ENCODE measurements at regions not wholly inside any gene's neighbourhood (a gene's known extent, or its start where the extent isn't known, plus 50 kb on each side); places are given as distances from the start of the nearest gene placed in this dataset.

DNA sequence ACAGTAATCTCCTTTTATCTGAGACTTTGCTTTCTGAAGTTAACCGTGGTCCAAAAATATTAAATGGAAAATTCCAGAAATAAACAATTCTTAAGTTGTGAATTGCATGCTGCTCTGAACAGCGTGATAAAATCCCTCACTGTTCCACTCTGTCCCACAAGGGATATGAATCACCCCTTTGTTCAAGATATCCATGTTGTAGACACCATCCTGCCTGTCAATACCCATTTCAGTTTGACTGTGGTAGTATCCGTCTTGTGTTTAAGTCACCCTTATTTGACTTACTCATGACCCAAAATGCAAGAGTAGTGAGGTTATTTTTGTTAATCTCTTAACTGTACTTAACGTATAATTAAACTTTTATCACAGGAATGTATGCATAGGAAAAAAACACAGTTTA is 435.0 kb downstream of the SHQ1 start:
- no peak overlapping the region for H4K5ac ChIP-seq (ENCODE audit: low read length)
- no CpG with 5 or more reads among the region's 4 CpGs for WGBS (ENCODE audit: extremely low coverage, insufficient coverage, low lambda C conversion rate)
- no peak overlapping the region for H3K4ac ChIP-seq (ENCODE audit: low read depth, low read length)
- no peak for DNase-seq
- H3K4me3 ChIP-seq (ENCODE audit: low read length) = no peak overlapping the region
- H3K18ac ChIP-seq (ENCODE audit: low read length) = no peak overlapping the region
- H4K8ac ChIP-seq (ENCODE audit: low read depth, low read length) = no peak overlapping the region
- H3K36me3 ChIP-seq (ENCODE audit: control insufficient read depth, insufficient read depth, low read length) = no peaks in the 10 kb centered on the region
- H2BK120ac ChIP-seq (ENCODE audit: low read depth, low read length) = no peak overlapping the region
- H2AK5ac ChIP-seq (ENCODE audit: low read length) = no peak overlapping the region
- peaks cover 76% of the 10 kb centered on the region for H3K79me2 ChIP-seq (ENCODE audit: control insufficient read depth, insufficient read depth, low read length)
- H3K56ac ChIP-seq (ENCODE audit: low read length) = no peak overlapping the region
- H3K23ac ChIP-seq (ENCODE audit: low read length) = no peak overlapping the region
- H3K4me2 ChIP-seq (ENCODE audit: low read length) = no peak overlapping the region
- H2BK5ac ChIP-seq (ENCODE audit: low read length) = no peak overlapping the region
- no peaks in the 10 kb centered on the region for H3K27me3 ChIP-seq (ENCODE audit: insufficient read depth, low read length, poor library complexity)
- no peak overlapping the region for H3K27ac ChIP-seq (ENCODE audit: low read depth, low read length)
- peaks cover 11% of the 10 kb centered on the region for H3K79me1 ChIP-seq (ENCODE audit: low read length)
- no peak overlapping the region for H2BK15ac ChIP-seq (replicated peaks; ENCODE audit: low read depth)
- H3K9ac ChIP-seq (ENCODE audit: low read length) = no peak overlapping the region
- no peaks in the 10 kb centered on the region for H3K4me1 ChIP-seq (ENCODE audit: control insufficient read depth, low read depth, low read length)

GRCh38 chr3:72412340-72412956 is 435.8 kb downstream of the SHQ1 start:
- H4K5ac ChIP-seq (ENCODE audit: low read length) = no peak overlapping the region
- no peak overlapping the region for H2BK15ac ChIP-seq (replicated peaks; ENCODE audit: low read depth)
- peaks cover 3% of the 10 kb centered on the region for H3K4me1 ChIP-seq (ENCODE audit: control insufficient read depth, low read depth, low read length)
- no peak overlapping the region for H3K4ac ChIP-seq (ENCODE audit: low read depth, low read length)
- H3K27me3 ChIP-seq (ENCODE audit: insufficient read depth, low read length, poor library complexity) = no peaks in the 10 kb centered on the region
- H3K79me2 ChIP-seq (ENCODE audit: control insufficient read depth, insufficient read depth, low read length) = peaks cover 75% of the 10 kb centered on the region
- H2BK5ac ChIP-seq (ENCODE audit: low read length) = no peak overlapping the region
- no peak overlapping the region for H3K27ac ChIP-seq (ENCODE audit: low read depth, low read length)
- H2AK5ac ChIP-seq (ENCODE audit: low read length) = no peak overlapping the region
- no peak overlapping the region for H3K56ac ChIP-seq (ENCODE audit: low read length)
- no peak overlapping the region for H4K8ac ChIP-seq (ENCODE audit: low read depth, low read length)
- no CpG with 5 or more reads among the region's 5 CpGs for WGBS (ENCODE audit: extremely low coverage, insufficient coverage, low lambda C conversion rate)
- H2BK120ac ChIP-seq (ENCODE audit: low read depth, low read length) = no peak overlapping the region
- no peak overlapping the region for H3K4me3 ChIP-seq (ENCODE audit: low read length)
- peaks cover 14% of the 10 kb centered on the region for H3K79me1 ChIP-seq (ENCODE audit: low read length)
- no peak overlapping the region for H3K18ac ChIP-seq (ENCODE audit: low read length)
- no peaks in the 10 kb centered on the region for H3K36me3 ChIP-seq (ENCODE audit: control insufficient read depth, insufficient read depth, low read length)
- H3K23ac ChIP-seq (ENCODE audit: low read length) = no peak overlapping the region
- no peak for DNase-seq
- H3K9ac ChIP-seq (ENCODE audit: low read length) = no peak overlapping the region
- H3K4me2 ChIP-seq (ENCODE audit: low read length) = no peak overlapping the region

DNA sequence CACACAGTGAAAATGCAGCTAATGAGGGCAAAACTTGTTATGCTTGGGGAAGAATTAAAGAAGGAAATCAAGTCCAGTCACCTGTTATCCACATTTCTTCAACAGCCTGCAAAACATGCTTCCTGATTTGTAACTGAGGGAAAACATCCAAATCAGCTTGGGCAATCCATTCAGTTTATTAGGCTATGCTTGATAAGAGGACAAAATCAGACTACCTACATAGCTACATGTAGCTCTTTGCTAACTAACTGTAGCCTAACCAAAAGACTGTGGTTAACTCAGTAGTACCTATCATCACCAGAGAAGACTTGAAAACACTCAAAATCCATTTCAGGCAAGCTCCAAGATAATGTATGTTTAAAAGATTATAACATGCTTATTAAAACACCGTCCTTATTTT is 436.4 kb downstream of the SHQ1 start:
- Histone ChIP-seq H3K4me2 (ENCODE audit: low read length) (no peak overlapping the region), H3K4me1 (ENCODE audit: control insufficient read depth, low read depth, low read length) (peaks cover 3% of the 10 kb centered on the region), H2BK120ac (ENCODE audit: low read depth, low read length) (no peak overlapping the region), H3K18ac (ENCODE audit: low read length) (no peak overlapping the region), H3K27ac (ENCODE audit: low read depth, low read length) (no peak overlapping the region), H3K79me2 (ENCODE audit: control insufficient read depth, insufficient read depth, low read length) (peaks cover 80% of the 10 kb centered on the region), H2BK5ac (ENCODE audit: low read length) (no peak overlapping the region), H3K79me1 (ENCODE audit: low read length) (peaks cover 14% of the 10 kb centered on the region), H3K27me3 (ENCODE audit: insufficient read depth, low read length, poor library complexity) (no peaks in the 10 kb centered on the region), H2AK5ac (ENCODE audit: low read length) (no peak overlapping the region), H3K56ac (ENCODE audit: low read length) (no peak overlapping the region), H3K36me3 (ENCODE audit: control insufficient read depth, insufficient read depth, low read length) (no peaks in the 10 kb centered on the region), H3K9ac (ENCODE audit: low read length) (no peak overlapping the region), H3K4me3 (ENCODE audit: low read length) (no peak overlapping the region), H3K23ac (ENCODE audit: low read length) (no peak overlapping the region), H4K8ac (ENCODE audit: low read depth, low read length) (no peak overlapping the region), H2BK15ac (replicated peaks; ENCODE audit: low read depth) (no peak overlapping the region), H4K5ac (ENCODE audit: low read length) (no peak overlapping the region), H3K4ac (ENCODE audit: low read depth, low read length) (no peak overlapping the region)
- DNase-seq = no peak
- no CpG with 5 or more reads among the region's 1 CpG for WGBS (ENCODE audit: extremely low coverage, insufficient coverage, low lambda C conversion rate)

DNA sequence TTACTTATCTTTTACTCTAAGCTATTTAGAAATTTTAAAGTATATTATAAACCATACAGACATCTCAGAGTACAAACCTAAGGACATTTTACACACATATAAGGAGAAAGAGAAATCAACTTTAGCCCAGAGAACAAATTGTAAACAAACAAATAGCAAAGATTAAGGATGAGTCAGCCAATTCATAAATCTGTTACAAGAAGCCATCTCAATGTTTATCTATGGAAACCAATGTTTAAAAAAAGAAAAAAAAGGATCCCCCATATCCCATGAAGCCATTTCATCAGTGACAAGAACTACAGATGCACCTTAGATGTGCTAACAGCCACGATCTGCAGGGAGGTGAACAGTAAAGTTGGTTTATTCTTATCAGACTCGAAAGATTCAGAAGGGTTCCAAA is 437.1 kb downstream of the SHQ1 start:
- no peak overlapping the region for H3K23ac ChIP-seq (ENCODE audit: low read length)
- no peak overlapping the region for H2BK120ac ChIP-seq (ENCODE audit: low read depth, low read length)
- DNase-seq = no peak
- H3K27me3 ChIP-seq (ENCODE audit: insufficient read depth, low read length, poor library complexity) = no peaks in the 10 kb centered on the region
- peaks cover 80% of the 10 kb centered on the region for H3K79me2 ChIP-seq (ENCODE audit: control insufficient read depth, insufficient read depth, low read length)
- no CpG with 5 or more reads among the region's 2 CpGs for WGBS (ENCODE audit: extremely low coverage, insufficient coverage, low lambda C conversion rate)
- H3K4me2 ChIP-seq (ENCODE audit: low read length) = no peak overlapping the region
- H3K4me1 ChIP-seq (ENCODE audit: control insufficient read depth, low read depth, low read length) = peaks cover 7% of the 10 kb centered on the region
- no peak overlapping the region for H4K8ac ChIP-seq (ENCODE audit: low read depth, low read length)
- H3K4me3 ChIP-seq (ENCODE audit: low read length) = no peak overlapping the region
- no peak overlapping the region for H3K4ac ChIP-seq (ENCODE audit: low read depth, low read length)
- H3K9ac ChIP-seq (ENCODE audit: low read length) = no peak overlapping the region
- no peak overlapping the region for H3K27ac ChIP-seq (ENCODE audit: low read depth, low read length)
- no peak overlapping the region for H3K18ac ChIP-seq (ENCODE audit: low read length)
- H2BK15ac ChIP-seq (replicated peaks; ENCODE audit: low read depth) = no peak overlapping the region
- H3K79me1 ChIP-seq (ENCODE audit: low read length) = peaks cover 15% of the 10 kb centered on the region
- H3K36me3 ChIP-seq (ENCODE audit: control insufficient read depth, insufficient read depth, low read length) = no peaks in the 10 kb centered on the region
- no peak overlapping the region for H4K5ac ChIP-seq (ENCODE audit: low read length)
- H2AK5ac ChIP-seq (ENCODE audit: low read length) = no peak overlapping the region
- H3K56ac ChIP-seq (ENCODE audit: low read length) = no peak overlapping the region
- H2BK5ac ChIP-seq (ENCODE audit: low read length) = no peak overlapping the region

GRCh38 chr3:72408983-72409779 is 439.1 kb downstream of the SHQ1 start:
- H2AK5ac ChIP-seq (ENCODE audit: low read length) = no peak overlapping the region

More at GRCh38 chr3:72408983-72409779, 439.1 kb downstream of the SHQ1 start:
- H3K27me3 ChIP-seq (ENCODE audit: insufficient read depth, low read length, poor library complexity) = no peaks in the 10 kb centered on the region
- no CpG with 5 or more reads among the region's 5 CpGs for WGBS (ENCODE audit: extremely low coverage, insufficient coverage, low lambda C conversion rate)
- no peak overlapping the region for H4K5ac ChIP-seq (ENCODE audit: low read length)
- H3K4me1 ChIP-seq (ENCODE audit: control insufficient read depth, low read depth, low read length) = peaks cover 13% of the 10 kb centered on the region
- no peaks in the 10 kb centered on the region for H3K36me3 ChIP-seq (ENCODE audit: control insufficient read depth, insufficient read depth, low read length)
- no peak overlapping the region for H3K4me3 ChIP-seq (ENCODE audit: low read length)
- H3K4me2 ChIP-seq (ENCODE audit: low read length) = no peak overlapping the region
- H3K79me2 ChIP-seq (ENCODE audit: control insufficient read depth, insufficient read depth, low read length) = peaks cover 83% of the 10 kb centered on the region
- H2BK120ac ChIP-seq (ENCODE audit: low read depth, low read length) = no peak overlapping the region
- no peak overlapping the region for H3K27ac ChIP-seq (ENCODE audit: low read depth, low read length)
- H3K23ac ChIP-seq (ENCODE audit: low read length) = no peak overlapping the region
- no peak for DNase-seq
- no peak overlapping the region for H3K56ac ChIP-seq (ENCODE audit: low read length)
- no peak overlapping the region for H4K8ac ChIP-seq (ENCODE audit: low read depth, low read length)
- H3K79me1 ChIP-seq (ENCODE audit: low read length) = peaks cover 15% of the 10 kb centered on the region
- H3K4ac ChIP-seq (ENCODE audit: low read depth, low read length) = no peak overlapping the region
- H2BK15ac ChIP-seq (replicated peaks; ENCODE audit: low read depth) = no peak overlapping the region
- H2BK5ac ChIP-seq (ENCODE audit: low read length) = no peak overlapping the region
- no peak overlapping the region for H3K9ac ChIP-seq (ENCODE audit: low read length)
- H3K18ac ChIP-seq (ENCODE audit: low read length) = no peak overlapping the region

Measured in mesendoderm (in vitro differentiated cells).